SK-N-SH treated with all-trans-retinoic acid at 6 μM for 48 hours (cell line): ENCODE measurements at regions not wholly inside any gene's neighbourhood (a gene's known extent, or its start where the extent isn't known, plus 50 kb on each side); places are given as distances from the start of the nearest gene placed in this dataset.

Source experiments
- ATAC-seq: fragments of 200-7000 bp; cut with Tn5 transposase; 3 replicates; pipeline ENCODE4 v1.9.1; 2020; ENCODE audit warnings: mild to moderate bottlenecking, moderate library complexity
- CSDC2 ChIP-seq: fragments of 250-450 bp; sonication (Bioruptor Pico); IDR thresholded peaks from 2 replicates; pipeline ENCODE4 v1.5.0; 2020; ENCODE audit warnings: mild to moderate bottlenecking, moderate library complexity
- ISL1 ChIP-seq: fragments of 250-450 bp; sonication (Bioruptor Pico); IDR thresholded peaks from 2 replicates; pipeline ENCODE4 v2.1.2; 2022; ENCODE audit warnings: mild to moderate bottlenecking, moderate library complexity
- OSR1 ChIP-seq: fragments of 250-450 bp; sonication (Bioruptor Pico); IDR thresholded peaks from 2 replicates; pipeline ENCODE4 v1.8.0; 2022; ENCODE audit warnings: moderate library complexity, mild to moderate bottlenecking, inconsistent platforms
- SNAI2 ChIP-seq: fragments of 250-450 bp; sonication (Bioruptor Pico); IDR thresholded peaks from 2 replicates; pipeline ENCODE4 v1.5.0; 2020; ENCODE audit warnings: mild to moderate bottlenecking, moderate library complexity
- ZNF565 ChIP-seq: fragments of 450-650 bp; formaldehyde crosslinking; conservative IDR thresholded peaks from 2 replicates; pipeline ENCODE4 v1.5.0; 2020; ENCODE audit warnings: low read depth, mild to moderate bottlenecking, moderate library complexity
- ZNF70 ChIP-seq: fragments of 450-650 bp; formaldehyde crosslinking; IDR thresholded peaks from 2 replicates; pipeline ENCODE4 v1.5.0; 2020; ENCODE audit warnings: mild to moderate bottlenecking, moderate library complexity
- TF ChIP-seq, protein P1 (sequence below): fragments of 250-450 bp; sonication (Bioruptor Pico); IDR thresholded peaks from 2 replicates; pipeline ENCODE4 v1.8.0; 2021; ENCODE audit warnings: low read depth, mild to moderate bottlenecking, moderate library complexity, borderline replicate concordance
- TF ChIP-seq, protein P2 (sequence below): fragments of 250-450 bp; sonication (Bioruptor Pico); IDR thresholded peaks from 2 replicates; pipeline ENCODE4 v1.5.1; 2021; ENCODE audit warnings: mild to moderate bottlenecking, moderate library complexity
- TF ChIP-seq, protein P3 (sequence below): fragments of 250-450 bp; sonication (Bioruptor Pico); IDR thresholded peaks from 2 replicates; pipeline ENCODE4 v1.5.0; 2020; ENCODE audit warnings: mild to moderate bottlenecking, moderate library complexity

DNA sequence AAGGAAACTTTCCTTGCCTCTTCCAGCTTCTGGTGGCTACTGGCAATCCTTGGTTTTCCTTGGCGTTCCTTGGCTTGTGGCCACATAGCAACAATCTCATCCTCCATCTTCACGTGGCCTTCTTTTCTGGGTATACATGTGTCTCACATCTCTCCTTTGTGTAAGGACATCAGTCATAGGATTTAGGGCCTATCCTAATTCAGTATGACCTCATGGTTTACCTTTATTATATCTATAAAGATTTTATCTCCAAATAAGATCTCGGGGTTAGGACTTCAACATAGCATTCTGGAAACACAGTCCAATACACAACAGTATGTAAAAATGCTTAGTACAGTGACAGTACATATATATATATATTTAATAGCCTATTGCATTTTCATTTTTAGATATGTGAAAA is 58.4 kb upstream of the LRIG3 start (continued):
- TF ChIP-seq, protein P1, sequence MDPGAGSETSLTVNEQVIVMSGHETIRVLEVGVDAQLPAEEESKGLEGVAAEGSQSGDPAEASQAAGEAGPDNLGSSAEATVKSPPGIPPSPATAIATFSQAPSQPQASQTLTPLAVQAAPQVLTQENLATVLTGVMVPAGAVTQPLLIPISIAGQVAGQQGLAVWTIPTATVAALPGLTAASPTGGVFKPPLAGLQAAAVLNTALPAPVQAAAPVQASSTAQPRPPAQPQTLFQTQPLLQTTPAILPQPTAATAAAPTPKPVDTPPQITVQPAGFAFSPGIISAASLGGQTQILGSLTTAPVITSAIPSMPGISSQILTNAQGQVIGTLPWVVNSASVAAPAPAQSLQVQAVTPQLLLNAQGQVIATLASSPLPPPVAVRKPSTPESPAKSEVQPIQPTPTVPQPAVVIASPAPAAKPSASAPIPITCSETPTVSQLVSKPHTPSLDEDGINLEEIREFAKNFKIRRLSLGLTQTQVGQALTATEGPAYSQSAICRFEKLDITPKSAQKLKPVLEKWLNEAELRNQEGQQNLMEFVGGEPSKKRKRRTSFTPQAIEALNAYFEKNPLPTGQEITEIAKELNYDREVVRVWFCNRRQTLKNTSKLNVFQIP = no peak
- no peak for TF ChIP-seq OSR1 (CRISPR knock-in tag)
- no peak for TF ChIP-seq CSDC2 (CRISPR knock-in tag)
- TF ChIP-seq, protein P2, sequence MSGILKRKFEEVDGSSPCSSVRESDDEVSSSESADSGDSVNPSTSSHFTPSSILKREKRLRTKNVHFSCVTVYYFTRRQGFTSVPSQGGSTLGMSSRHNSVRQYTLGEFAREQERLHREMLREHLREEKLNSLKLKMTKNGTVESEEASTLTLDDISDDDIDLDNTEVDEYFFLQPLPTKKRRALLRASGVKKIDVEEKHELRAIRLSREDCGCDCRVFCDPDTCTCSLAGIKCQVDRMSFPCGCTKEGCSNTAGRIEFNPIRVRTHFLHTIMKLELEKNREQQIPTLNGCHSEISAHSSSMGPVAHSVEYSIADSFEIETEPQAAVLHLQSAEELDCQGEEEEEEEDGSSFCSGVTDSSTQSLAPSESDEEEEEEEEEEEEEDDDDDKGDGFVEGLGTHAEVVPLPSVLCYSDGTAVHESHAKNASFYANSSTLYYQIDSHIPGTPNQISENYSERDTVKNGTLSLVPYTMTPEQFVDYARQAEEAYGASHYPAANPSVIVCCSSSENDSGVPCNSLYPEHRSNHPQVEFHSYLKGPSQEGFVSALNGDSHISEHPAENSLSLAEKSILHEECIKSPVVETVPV (CRISPR knock-in tag) = no peak
- TF ChIP-seq ISL1 (CRISPR knock-in tag) = no peak
- no peak for TF ChIP-seq SNAI2 (CRISPR knock-in tag)
- TF ChIP-seq, all 23 proteins: peak for 0

DNA sequence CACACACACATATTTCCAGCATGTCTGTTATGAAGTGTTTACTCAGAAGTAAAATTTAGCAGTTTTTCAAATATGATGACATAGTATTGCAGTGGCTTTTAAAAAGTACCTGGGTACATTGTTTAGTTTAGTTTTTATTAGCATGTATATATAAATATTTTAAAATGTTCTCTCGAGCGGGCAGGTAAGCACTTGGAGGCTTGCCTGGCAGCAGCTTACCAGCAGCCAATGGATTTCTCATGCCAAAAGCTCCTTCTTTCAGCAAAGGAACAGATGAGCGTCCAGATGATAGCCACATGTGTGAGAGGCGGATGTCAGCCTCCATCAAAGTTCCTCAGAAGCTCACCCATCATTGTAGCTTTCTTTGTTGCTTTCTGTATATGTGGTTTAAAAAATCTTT is 57.2 kb upstream of the LRIG3 start:
- ATAC-seq = no peak
- TF ChIP-seq ZNF565 (CRISPR knock-in tag) = no peak
- TF ChIP-seq ZNF70 (CRISPR knock-in tag) = no peak

DNA sequence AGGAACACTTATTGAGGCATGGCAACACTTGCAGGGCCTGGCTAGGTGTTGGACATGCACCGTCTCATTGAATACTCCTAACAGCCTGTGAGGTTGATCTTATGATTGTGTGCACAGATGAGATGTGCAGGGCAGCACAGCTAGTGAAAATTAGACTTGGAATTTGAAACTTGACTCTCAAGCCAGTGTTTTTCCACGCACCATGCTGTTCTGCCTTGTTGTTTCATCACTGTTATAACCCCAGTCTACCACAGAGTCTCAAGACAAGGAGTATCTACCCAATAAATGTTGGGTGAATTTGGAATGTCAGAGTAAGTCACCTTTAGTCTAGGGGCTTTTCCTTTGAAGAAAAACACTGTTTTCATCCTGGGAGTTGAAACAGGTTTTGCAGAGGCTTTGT is 55.8 kb upstream of the LRIG3 start:
- ATAC-seq = no peak
- TF ChIP-seq, protein P1 = no peak
- TF ChIP-seq, protein P3, sequence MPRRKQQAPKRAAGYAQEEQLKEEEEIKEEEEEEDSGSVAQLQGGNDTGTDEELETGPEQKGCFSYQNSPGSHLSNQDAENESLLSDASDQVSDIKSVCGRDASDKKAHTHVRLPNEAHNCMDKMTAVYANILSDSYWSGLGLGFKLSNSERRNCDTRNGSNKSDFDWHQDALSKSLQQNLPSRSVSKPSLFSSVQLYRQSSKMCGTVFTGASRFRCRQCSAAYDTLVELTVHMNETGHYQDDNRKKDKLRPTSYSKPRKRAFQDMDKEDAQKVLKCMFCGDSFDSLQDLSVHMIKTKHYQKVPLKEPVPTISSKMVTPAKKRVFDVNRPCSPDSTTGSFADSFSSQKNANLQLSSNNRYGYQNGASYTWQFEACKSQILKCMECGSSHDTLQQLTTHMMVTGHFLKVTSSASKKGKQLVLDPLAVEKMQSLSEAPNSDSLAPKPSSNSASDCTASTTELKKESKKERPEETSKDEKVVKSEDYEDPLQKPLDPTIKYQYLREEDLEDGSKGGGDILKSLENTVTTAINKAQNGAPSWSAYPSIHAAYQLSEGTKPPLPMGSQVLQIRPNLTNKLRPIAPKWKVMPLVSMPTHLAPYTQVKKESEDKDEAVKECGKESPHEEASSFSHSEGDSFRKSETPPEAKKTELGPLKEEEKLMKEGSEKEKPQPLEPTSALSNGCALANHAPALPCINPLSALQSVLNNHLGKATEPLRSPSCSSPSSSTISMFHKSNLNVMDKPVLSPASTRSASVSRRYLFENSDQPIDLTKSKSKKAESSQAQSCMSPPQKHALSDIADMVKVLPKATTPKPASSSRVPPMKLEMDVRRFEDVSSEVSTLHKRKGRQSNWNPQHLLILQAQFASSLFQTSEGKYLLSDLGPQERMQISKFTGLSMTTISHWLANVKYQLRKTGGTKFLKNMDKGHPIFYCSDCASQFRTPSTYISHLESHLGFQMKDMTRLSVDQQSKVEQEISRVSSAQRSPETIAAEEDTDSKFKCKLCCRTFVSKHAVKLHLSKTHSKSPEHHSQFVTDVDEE (CRISPR knock-in tag) = no peak
